ENCODE measurements at regions not wholly inside any gene's neighbourhood (a gene's known extent, or its start where the extent isn't known, plus 50 kb on each side); places are given as distances from the start of the nearest gene placed in this dataset.

DNA sequence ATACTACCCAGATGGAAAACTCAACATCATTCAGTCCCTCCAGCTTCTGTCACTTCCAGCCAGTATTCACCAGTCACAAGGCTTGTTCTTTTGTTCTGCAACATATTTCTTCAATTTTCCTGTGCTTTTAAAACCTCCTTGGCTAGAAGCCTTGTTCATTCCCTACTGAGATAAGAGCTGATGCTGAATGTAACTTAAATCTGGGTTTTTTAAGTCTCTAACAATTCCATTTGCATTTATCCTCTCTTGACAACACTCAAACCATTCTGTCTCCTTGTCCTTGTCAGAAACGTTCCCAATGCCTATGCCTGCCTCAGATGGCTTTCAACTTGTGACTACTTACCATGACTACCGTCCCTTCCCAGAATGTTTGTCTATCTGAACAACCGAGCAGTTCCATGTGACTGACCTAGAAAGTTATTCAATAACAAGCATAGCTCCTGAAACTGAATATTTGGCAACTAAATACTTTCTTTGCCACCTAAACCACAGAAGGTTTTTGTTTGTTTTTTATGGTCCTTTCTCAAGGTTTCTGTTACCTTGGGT is 682.9 kb upstream of the GALNTL6 start:
- no peak for DNase-seq

DNA sequence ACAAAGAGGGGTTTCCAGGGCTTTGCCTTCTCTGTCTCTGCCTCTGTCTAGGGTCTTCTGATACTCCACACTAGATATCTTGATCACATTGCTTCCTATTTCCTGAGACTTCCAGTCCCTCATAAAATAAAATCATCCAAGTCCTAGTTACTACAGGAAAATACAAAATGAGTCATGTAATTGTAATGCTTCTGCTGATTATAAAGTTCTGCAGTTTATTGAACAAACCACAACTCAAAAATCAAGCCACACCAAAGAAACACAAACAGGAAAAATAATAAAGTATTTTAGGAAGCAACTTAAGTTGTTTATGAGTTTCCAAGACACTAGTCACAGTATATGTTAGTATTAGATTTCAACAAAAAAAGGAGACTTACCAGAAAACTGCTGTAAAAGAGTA is 695.1 kb upstream of the GALNTL6 start:
- no peak for DNase-seq

DNA sequence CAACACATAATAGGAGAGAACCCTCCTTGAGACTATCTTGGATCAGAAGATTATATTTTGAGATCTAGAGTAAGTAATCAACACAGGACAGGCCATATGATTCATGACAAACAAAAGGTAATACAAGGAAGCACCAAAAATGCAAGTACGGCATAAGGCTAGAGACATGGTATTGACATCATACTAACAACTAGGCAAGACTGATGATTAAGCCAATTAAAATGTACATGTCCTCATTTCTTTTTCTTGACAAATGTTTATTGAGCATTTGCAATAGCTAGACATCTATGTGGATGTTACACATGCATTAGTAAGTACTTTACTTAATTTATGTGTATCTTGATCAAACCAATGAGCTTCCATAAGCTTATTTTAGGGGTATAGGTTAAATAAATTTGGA is 695.7 kb upstream of the GALNTL6 start:
- no peak for DNase-seq

DNA sequence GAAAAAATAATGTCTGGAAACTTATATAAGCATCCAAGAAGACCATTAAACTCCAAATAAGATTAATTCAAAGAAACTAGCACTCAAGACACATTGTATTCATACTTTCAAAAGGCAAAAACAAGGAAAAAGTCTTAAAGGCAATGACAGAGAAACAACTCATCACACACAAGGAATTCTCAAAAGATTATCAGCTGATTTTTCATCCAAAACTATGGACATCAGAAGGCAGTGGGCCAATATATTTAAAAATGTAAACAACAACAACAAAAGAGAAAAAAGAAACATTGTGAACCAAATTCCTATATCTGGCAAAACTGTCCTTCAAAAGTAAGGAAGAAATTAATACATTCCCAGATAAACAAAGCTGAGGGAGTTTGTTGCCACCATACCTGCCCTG is 711.4 kb upstream of the GALNTL6 start:
- DNase-seq: no peak

DNA sequence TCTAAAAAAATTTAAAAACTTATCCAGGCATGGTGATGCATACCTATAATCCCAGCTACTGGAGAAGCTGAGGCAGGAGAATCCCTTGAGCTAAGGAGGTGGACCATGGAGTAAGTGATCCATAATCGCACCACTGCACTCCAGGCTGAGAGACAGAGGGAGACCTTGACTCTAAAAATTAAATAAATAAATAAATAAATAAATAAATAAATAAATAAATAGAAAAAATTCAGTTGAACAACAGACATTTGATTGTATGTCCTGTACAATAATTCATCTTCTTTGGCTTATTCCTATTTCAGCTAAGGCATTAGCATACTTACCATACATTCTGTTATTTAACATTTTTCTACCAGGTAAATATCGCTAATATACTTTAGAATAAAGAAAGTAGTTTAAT is 726.1 kb upstream of the GALNTL6 start:
- DNase-seq: no peak

DNA sequence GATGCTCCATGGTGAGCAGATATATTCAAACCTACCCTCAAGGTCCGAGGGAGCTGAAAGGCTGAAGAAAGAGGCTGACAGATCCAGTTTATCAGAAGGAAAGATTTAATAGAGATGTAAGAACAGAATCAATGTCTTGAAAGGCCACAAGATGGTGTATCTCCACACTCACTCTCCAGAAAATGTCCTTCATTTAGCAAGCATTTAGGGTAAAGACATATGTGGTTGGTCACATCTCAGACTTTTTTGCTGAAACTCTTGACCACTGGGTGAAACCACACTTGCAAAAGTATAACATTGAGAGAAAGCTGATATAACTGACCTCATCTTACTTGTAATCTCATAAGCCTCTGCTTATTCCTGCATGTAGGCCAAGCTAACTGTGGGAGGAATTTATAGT is 745.8 kb upstream of the GALNTL6 start:
- DNase-seq: no peak

DNA sequence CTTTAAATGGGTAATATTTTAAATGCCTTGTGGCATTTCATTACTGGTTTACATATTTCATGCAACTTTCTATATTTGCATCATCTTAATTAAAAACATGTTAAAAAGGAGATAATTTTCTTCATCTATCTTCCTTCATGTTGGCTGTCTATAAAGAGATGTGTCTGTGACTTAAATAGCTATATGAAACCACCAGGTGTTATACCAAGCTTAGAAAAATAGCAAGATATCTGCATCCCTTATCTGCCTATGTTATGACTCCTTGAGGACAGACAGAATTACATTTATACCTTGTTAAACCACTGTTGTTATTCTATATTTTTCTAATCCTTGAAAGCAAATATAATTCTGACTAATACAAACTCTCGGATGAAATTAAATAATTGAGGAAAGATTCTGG is 763.8 kb upstream of the GALNTL6 start:
- DNase-seq: no peak

DNA sequence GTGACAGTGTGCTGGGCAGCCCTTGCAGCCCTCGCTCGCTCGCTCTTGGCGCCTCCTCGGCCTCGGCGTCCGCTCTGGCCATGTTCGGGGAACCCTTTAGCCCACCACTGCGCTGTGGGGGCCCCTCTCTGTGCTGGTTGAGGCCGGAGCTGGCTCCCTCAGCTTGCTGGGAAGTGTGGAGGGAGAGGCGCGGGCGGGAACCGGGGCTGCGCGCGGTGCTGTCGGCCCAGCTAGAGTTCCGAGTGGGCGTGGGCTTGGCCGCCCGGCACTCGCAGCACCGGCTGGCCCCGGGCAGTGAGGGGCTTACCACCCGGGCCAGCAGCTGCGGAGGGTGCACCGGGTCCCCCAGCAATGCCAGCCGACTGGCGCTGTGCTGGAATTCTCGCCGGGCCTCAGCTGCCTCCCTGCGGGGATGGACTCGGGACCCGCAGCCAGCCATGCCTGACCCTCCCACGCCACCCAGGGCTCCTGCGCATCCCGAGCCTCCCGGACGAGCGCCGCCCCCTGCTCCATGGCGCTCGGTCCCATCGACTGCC is 770.1 kb upstream of the GALNTL6 start:
- no peak for DNase-seq

DNA sequence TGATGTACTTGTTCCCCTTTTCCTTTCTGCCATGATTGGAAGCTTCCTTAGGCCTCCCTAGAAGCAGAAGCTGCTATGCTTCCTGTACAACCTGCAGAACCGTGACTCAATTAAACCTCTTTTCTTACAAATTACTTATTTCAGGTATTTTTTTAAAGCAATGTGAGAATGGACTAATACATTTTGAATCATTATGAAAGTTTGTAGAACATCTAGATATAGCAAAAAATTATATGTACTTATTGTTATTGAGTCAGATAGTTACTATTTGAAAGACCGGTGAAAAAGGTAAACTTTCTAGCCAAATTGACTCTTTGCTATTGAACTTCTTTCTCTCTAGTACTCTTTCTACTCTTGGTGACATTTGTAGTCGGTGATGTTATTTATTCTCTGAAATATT is 777.3 kb upstream of the GALNTL6 start:
- no peak for DNase-seq

DNA sequence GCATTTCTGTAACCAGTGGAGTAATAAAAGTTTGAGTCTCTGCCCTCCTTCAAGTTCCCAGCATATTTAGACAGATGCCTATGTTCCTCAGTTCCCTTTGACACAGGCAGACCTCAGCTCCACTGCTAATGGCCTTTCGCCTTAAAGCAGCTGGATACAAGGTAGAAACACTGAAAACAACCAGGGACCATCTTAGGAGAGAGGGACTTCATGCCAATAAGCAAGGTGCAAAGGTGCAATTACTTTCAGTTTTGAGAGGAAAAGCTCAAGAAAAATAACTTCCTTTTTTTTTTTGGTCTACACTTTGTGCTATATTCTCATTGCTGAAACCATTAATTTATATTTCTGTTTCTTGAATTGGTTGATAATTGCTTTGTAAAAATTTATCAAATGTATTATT is 781.9 kb upstream of the GALNTL6 start:
- no peak for DNase-seq

DNA sequence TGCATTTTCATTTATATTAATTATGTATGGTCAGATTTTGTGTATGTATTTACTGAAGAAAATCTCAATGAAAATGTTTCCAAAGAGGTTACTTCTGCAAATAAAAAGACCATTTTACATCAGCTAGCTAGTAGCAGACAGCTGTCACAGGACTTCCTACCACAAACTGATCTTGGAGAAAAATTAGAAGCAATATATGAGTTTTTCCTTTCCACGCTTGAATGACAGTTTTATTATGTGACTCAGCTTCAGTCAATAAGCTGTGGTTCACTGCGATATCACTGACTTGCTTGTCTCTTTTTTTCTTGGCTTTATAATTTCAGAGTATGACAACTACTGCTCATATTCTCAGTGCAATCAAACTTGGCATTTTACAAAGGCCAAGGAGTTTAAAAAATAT is 787.4 kb upstream of the GALNTL6 start:
- peak in 2 of 3 donors; percentile 1 to 14 for DNase-seq

DNA sequence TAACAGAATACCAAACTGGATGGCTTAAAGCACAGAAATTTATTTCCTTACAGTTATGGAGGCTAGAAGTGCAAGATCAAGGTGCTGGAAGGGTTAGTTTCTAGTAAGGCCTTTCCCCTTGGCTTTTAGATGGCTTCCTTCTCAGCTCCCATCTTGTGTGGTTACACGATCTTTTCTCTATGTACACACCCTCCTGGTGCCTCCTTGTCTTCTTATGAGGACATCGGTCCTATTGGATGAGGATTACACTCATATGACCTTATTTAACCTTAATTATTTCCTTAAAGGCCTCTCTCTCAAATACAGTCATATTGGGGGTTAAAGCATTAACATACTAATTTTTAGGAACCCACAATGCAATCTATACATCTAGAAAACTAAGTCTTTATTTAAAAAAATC is 787.9 kb upstream of the GALNTL6 start:
- no peak for DNase-seq

DNA sequence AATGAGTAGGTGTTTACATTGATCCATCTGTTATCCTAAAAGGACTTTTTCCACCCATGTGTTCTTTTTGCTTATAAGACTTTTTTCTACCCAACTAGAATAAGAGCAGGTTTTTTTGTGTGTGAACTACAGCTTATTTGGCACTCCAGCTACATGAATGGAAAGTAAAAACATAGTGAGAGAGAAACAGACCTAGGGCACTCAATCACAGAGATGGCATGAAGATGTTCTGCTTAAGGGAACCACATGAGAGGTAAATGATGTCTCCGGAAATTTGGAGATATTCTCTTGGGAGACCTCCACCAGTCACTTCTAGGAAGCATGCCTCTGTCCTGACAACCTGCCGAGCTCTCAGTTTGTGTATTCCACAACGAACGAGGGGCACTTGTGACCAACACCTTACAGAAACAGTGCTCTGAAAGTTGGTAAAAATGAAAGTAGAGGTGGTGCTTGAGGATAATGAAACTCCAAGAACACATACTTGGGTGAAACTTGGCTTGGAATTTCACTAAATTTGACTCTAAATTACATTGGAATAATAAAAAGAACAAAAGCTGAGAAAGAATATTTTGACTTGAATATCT is 788.4 kb upstream of the GALNTL6 start:
- no peak for DNase-seq

DNA sequence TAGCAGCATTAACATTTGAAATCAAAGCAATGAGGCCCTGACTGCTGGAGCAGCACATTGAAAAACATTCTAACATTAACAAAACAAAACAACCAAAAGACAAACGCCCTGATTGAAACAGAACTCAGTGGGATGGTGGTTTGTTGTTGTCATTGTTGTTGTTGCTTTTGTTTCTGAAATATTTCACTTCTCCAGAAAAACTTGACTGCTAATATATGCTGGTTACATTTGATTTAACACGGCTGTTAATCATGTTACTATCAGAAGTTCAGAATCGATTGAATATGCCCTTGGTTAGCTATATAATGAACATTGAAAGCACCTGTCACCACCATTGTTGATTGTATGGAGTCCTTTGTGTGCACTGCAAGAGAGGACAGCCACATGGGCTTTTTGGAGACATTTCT is 790.4 kb upstream of the GALNTL6 start:
- no peak for DNase-seq

DNA sequence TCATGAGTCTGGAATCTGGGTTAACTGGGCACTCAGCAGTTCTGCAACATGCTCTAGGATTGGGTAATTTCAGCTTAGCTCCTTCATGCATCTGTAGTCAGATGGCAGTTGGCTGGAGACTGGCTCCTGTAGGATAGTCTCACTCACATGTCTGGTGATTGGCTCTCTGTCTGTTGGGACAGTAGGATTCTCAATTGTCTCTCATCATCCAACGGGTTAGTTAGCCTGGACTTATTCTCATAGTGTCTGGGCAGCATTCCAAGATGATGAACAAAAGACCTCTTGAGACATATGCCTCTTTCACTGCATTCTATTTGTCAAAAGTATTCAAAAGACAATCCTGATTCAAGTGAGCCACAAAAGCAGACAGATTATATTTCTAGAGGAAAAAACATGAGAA is 795.6 kb upstream of the GALNTL6 start:
- no peak for DNase-seq

DNA sequence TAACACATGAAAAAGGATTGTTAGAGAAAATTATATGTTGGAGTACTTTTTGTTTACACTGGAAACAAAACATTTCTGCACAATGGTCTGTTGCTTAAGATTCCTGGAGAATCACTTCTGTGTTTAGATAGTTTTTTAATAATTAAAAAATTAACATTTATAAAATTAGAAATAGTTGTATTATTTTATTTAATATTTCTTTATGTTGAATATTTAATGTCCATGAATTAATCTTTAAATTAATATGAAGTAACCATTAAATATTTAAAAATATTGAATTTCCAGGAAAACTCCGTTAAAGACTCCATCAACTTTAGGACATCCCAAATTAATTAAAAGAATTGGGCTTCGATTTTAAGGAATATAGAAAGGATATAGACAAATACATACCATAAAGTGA is 797.1 kb upstream of the GALNTL6 start:
- no peak for DNase-seq

DNA sequence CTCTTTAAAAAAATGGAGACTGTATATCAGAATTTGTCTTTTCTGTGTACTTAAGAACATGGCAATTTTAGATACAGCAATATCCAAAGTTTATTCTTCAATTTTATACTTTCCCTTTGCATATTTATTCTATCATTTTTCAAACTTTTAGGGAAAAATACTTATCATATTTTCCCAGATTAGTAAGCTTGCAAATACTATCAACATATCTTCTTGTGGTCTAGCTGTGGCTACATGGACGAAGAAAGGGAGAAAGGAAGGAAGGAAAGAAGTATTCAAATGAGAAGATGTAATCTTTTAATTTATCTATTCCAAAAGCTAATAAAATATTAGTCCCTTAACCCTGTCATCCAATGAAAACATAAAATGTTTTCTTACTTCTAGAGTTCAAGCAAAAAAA is 797.8 kb upstream of the GALNTL6 start:
- DNase-seq: no peak

DNA sequence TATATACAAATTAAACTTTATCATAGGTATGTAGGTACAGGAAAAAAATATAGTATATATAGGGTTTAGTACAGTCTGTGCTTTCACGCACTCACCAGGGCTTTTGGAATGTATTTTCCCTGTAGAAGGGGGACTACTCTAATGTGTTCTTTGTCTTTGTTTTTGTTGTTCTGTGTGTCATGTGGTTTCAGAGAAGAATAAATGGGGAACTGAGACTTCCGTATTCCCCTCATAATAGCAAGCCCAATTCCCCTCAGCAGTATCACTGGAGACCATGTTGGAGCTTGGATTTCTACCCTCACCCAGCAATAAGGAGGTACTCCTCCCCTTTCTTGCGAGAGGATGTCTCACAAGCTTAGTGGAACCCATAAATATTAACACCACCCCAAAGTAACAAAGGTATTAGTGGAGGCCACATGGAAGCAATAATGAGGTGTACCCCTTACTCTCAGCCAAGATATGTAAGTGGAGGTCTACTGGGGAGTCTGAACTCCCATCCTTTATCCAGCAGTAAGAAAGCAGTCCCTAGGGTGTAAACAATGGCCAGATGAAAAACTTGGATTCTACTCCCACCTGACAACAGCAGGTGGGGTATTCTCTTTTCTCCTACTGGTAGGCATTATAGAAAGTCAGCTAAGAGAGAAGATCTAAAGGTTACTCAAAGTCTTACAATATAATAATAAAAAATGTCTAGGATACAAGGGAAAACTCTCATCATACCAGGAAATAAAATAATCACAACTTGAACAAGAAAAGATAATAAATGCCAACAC is 805.4 kb upstream of the GALNTL6 start:
- peak; percentile 3 to 43 (median 13) for DNase-seq

DNA sequence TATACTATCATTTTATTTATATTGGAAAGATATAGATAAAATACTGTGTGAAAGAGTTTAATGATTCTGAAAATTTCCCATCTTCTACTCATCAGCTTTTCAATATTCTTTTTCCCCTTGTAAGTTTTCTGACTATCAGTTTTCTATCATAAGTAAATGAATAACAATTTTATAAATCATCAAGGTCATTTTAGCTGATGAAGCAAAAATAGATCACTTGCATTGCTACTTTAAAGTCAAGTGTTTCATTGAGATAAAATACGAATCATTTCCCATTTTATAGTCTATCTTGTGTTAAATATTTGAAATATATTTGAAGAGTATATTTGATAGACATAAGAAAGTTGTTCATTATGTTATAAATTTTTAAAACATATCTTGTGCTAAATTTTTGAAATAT is 811.0 kb upstream of the GALNTL6 start:
- no peak for DNase-seq

DNA sequence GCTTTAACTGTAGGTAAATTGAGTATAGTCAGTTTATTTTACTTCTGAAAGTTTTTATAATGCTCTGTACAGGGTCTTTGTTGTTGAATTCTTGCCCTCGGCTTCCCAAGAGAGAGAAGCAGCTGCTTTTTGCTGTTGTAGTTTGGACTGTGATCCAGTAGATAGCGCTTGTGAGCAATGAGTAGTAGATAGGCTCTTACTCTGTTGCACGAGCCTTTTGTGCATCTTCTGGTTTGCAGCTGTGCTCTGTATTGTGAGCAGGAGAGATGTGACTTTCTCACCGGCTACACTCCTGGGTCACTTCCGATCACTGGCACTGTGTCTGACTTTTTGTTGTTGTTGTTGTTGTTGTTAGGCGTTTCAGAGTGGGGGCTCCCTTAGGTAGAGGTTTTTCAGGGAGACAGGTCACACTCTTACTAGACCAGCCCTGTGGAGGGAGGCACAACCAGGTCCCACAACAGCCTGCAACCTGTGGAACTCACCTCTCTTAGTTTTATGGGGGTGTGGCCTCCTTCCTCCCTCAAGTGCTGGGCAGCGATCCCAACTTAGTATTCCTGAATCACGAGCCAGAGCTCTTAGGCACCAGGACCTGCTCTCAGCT is 822.1 kb upstream of the GALNTL6 start:
- peak; percentile 39 to 54 (median 47) for DNase-seq

DNA sequence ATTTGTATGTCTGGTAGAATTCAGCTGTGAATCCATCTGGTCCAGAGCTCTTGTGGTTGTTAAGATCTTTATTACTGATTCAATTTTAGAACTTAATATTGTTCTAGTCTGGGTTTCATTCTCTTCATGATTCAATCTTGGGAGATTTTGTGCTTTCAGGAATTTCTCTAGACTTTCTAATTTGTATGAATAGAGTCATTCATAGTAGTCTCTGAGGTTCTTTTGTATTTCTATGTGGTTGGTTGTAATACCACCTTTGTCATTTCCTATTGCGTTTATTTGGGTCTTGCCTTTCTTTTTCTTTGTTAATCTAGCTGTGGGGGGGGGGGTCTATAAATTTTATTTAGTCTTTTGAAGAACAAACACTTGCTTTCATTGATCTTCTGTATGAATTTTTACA is 824.8 kb upstream of the GALNTL6 start:
- DNase-seq: no peak

DNA sequence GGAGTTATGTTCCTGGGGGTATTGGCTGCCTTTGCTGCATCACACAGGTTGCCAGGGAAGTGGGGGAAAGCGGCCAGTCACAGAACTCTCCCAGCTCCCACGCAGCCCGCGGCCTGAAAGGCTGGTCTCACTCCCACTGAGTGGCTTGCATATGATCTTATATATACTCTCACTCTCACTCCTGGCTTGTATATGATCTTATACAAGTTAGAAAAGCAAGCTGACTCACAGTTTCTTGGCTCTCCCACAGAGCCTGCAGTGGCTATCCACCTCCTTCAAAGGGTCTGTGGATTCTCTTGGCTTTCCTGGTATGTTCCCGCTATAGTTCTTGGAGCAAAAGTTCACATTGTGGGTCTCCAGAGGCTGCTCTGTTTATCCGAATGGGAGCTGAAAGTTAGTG is 833.5 kb upstream of the GALNTL6 start:
- no peak for DNase-seq

DNA sequence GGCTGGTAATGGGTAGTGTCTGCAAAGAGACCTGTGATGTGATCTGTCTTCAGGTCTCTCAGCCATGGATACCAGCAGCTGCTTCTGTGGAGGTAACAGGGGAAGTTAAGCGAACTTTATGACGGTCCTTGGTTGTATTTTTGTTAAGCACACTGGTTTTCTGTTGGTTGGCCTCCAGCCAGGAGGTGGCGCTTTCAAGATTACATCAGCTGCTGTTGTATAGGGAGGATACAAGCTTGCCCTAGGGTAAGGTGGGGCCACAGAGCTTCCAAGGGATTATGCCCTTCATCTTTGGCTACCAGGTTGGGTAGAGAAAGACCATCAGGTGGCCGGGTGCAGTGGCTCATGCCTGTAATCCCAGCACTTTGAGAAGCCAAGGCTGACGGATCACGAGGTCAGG is 834.2 kb upstream of the GALNTL6 start:
- no peak for DNase-seq

DNA sequence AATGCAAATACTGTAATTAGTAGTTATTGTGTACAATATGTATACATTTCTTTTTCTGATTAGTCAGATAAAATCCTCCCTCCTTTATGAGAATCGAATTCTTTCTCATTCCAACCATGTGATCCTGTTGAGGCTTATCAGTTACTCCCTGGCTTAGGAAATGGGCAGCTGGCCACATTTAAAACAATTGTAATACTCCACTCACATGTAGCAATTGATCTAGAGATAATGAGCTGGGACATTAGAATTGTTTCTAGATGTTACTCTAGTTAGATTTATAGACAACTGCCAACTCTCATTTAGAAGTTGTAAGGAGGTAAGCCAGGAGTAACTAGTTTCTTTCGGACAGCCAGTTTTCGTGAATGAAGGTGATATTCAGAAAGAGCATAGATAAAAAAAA is 859.3 kb upstream of the AADAT start:
- DNase-seq: no peak
